ENCODE measurements at regions not wholly inside any gene's neighbourhood (a gene's known extent, or its start where the extent isn't known, plus 50 kb on each side); places are given as distances from the start of the nearest gene placed in this dataset.

DNA sequence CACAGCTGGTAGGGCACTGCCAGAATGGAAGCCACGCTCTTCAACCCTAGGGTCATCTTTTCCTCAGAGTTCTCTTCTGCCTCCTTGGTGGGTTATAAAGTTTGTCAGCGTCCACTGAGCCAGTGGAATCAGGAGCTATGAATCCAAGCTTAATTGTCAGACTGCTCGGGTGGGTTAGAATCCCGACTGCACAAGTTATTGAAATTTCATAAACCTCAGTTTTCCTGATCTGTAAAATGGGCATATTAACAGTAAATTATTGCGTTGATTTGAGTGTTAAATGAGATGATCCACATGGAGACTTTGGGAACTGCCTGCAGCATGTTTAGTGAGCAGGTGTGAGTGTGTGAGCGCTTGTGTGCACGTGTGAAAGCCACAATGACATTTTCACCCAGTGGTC is 400.5 kb upstream of the CDH11 start:
- DNase-seq (ENCODE audit: low read depth): no peak
- H3K4me3 ChIP-seq (ENCODE audit: control insufficient read depth, low read depth, low read length): no peak overlapping the region
- TF ChIP-seq, protein P1, sequence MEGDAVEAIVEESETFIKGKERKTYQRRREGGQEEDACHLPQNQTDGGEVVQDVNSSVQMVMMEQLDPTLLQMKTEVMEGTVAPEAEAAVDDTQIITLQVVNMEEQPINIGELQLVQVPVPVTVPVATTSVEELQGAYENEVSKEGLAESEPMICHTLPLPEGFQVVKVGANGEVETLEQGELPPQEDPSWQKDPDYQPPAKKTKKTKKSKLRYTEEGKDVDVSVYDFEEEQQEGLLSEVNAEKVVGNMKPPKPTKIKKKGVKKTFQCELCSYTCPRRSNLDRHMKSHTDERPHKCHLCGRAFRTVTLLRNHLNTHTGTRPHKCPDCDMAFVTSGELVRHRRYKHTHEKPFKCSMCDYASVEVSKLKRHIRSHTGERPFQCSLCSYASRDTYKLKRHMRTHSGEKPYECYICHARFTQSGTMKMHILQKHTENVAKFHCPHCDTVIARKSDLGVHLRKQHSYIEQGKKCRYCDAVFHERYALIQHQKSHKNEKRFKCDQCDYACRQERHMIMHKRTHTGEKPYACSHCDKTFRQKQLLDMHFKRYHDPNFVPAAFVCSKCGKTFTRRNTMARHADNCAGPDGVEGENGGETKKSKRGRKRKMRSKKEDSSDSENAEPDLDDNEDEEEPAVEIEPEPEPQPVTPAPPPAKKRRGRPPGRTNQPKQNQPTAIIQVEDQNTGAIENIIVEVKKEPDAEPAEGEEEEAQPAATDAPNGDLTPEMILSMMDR (conservative IDR thresholded peaks at IDR 0.05; ENCODE audit: control insufficient read depth, insufficient read depth, low read depth, low read length): no peak

DNA sequence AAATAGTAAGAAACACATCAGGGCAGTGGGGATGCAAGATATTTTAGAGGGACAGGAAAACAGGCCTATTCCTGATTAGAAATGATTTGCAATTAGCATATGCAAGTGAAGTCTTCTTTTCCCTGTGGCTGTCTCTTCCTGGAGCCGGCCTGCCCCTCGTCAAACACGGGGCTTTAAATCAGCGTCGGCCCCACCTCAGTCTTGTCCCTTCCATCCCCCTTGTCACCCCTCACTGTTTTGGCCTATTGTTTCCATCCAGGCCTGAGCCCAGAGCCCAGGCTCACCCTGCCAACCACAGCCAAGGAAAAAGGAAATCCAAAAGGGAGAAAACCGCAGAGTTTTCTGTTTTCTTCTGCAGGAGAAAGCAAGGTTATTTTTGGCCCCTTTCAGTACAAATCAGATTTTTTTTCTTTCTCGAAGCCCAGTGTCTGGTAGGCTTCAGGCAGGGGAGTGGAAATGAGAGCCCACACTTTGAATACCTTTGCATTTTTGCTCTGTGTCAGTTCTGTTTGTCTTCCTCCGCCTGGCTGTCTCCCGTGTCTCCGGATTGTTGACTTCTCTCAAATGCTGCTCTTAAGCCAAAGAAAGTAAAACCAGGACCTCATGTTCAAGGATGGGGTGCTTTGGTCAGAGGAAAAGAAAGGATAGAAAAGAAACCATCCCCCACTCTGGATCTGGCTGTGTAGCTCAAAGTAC is 399.9 kb upstream of the CDH11 start:
- TF ChIP-seq, protein P1 (conservative IDR thresholded peaks at IDR 0.05; ENCODE audit: control insufficient read depth, insufficient read depth, low read depth, low read length): no peak
- no peak for DNase-seq (ENCODE audit: low read depth)
- no peak overlapping the region for H3K4me3 ChIP-seq (ENCODE audit: control insufficient read depth, low read depth, low read length)

DNA sequence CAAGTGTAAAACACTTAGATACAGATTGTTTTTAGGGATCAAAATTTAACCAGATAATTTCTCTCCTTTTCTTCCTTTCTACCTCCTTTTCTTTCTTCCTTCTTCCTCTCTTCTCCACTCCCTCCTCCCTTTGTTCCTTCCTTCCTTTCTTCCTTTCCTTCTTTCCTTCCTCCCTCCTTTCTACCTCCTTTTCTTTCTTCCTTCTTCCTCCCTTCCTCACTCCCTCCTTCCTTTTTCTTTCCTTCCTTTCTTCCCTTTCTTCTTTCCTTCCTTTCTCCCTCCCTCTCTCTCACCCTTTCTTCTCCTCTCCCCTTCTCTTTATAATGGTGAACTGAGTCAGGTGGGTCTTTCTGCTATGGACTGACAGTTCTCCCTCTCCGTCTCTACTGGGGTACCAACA is 397.5 kb upstream of the CDH11 start:
- TF ChIP-seq, protein P1 (conservative IDR thresholded peaks at IDR 0.05; ENCODE audit: control insufficient read depth, insufficient read depth, low read depth, low read length): no peak
- DNase-seq (ENCODE audit: low read depth): no peak
- no peak overlapping the region for H3K4me3 ChIP-seq (ENCODE audit: control insufficient read depth, low read depth, low read length)

GRCh38 chr16:65515193-65515592 is 393.3 kb upstream of the CDH11 start:
- TF ChIP-seq, protein P1 (conservative IDR thresholded peaks at IDR 0.05; ENCODE audit: control insufficient read depth, insufficient read depth, low read depth, low read length): no peak
- DNase-seq (ENCODE audit: low read depth): no peak
- no peak overlapping the region for H3K4me3 ChIP-seq (ENCODE audit: control insufficient read depth, low read depth, low read length)

DNA sequence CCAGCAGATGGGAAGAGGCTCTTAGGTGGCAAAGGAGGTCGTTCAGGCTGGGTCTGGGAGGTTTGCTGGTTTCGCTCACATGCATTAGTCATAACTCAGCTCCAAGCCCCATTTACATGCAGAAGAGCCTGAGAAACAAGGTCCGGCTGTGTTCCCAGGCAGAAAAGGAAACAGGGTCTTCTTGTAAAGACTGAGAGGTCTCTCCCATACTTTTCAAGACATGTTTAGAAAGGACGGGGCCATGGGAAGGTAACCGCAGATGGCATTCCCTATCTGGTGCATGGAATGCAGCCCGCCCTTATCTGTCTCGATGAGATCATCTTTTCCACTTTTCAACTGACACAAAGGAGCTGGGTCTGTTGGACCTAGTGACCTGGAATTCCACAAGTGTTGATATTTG is 389.0 kb upstream of the CDH11 start:
- no peak overlapping the region for H3K4me3 ChIP-seq (ENCODE audit: control insufficient read depth, low read depth, low read length)
- DNase-seq (ENCODE audit: low read depth): no peak
- TF ChIP-seq, protein P1 (conservative IDR thresholded peaks at IDR 0.05; ENCODE audit: control insufficient read depth, insufficient read depth, low read depth, low read length): no peak

GRCh38 chr16:65510241-65510640 is 388.4 kb upstream of the CDH11 start:
- no peak for DNase-seq (ENCODE audit: low read depth)
- TF ChIP-seq, protein P1 (conservative IDR thresholded peaks at IDR 0.05; ENCODE audit: control insufficient read depth, insufficient read depth, low read depth, low read length): no peak
- H3K4me3 ChIP-seq (ENCODE audit: control insufficient read depth, low read depth, low read length): no peak overlapping the region

GRCh38 chr16:65509172-65509571 is 387.3 kb upstream of the CDH11 start:
- no peak overlapping the region for H3K4me3 ChIP-seq (ENCODE audit: control insufficient read depth, low read depth, low read length)
- DNase-seq (ENCODE audit: low read depth): peak; percentile 2
- TF ChIP-seq, protein P1 (conservative IDR thresholded peaks at IDR 0.05; ENCODE audit: control insufficient read depth, insufficient read depth, low read depth, low read length): no peak

Data from fibroblast of mammary gland (primary cell).